Stomach (tissue), 4 donors: ENCODE measurements at regions not wholly inside any gene's neighbourhood (a gene's known extent, or its start where the extent isn't known, plus 50 kb on each side); places are given as distances from the start of the nearest gene placed in this dataset.
"Not testable (repeated sequence)": the region's sequence is repeated elsewhere in the genome, so short reads cannot be mapped to it uniquely, and the experiment has no call there.

Experiments
- EP300 ChIP-seq: sonication (generic); formaldehyde crosslinking; IDR thresholded peaks from one replicate; pipeline ENCODE4 v1.6.1; 2017; ENCODE audit warnings: antibody characterized with exemption
- POLR2A ChIP-seq, 4 donors: fragments of 450-650 bp; IDR thresholded peaks; one replicate each; pipeline ENCODE4 v1.6.1; 2016; ENCODE audit warnings: antibody characterized with exemption in 4 of 4, control low read depth in 2 of 4, mild to moderate bottlenecking in 1 of 4, moderate library complexity in 1 of 4
- POLR2AphosphoS5 ChIP-seq, 3 donors: sonication (generic); formaldehyde crosslinking; IDR thresholded peaks; one replicate each; pipeline ENCODE4 v1.6.1; 2016; ENCODE audit warnings: antibody characterized with exemption in 3 of 3
- TF ChIP-seq, protein P1 (sequence below), 7 experiments: fragments of 450-650 bp in 4 of 7; fragments of 200-600 bp in 3 of 7; sonication (generic) in 3 of 7; IDR thresholded peaks; one replicate each; pipeline ENCODE4 v1.5.1; 2016 to 2019; ENCODE audit warnings: antibody characterized with exemption in 7 of 7, control low read depth in 2 of 7, mild to moderate bottlenecking in 1 of 7

DNA sequence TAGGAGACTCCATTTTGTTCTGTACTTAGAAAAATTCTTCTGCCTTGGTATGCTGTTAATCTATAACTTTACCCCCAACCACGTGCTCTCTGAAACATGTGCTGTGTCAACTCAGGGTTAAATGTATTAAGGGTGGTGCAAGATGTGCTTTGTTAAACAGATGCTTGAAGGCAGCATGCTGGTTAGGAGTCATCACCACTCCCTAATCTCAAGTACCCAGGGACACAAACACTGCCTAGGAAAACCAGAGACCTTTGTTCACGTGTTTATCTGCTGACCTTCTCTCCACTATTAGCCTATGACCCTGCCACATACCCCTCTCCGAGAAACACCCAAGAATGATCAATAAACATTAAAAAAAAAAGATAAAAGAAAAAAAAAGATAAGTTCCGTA is 93.0 kb upstream of the ZNF519 start:
- TF ChIP-seq, protein P1, sequence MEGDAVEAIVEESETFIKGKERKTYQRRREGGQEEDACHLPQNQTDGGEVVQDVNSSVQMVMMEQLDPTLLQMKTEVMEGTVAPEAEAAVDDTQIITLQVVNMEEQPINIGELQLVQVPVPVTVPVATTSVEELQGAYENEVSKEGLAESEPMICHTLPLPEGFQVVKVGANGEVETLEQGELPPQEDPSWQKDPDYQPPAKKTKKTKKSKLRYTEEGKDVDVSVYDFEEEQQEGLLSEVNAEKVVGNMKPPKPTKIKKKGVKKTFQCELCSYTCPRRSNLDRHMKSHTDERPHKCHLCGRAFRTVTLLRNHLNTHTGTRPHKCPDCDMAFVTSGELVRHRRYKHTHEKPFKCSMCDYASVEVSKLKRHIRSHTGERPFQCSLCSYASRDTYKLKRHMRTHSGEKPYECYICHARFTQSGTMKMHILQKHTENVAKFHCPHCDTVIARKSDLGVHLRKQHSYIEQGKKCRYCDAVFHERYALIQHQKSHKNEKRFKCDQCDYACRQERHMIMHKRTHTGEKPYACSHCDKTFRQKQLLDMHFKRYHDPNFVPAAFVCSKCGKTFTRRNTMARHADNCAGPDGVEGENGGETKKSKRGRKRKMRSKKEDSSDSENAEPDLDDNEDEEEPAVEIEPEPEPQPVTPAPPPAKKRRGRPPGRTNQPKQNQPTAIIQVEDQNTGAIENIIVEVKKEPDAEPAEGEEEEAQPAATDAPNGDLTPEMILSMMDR (IDR thresholded peaks at IDR 0.05), result not testable (repeated sequence)
- not testable (repeated sequence) for TF ChIP-seq POLR2A (IDR thresholded peaks at IDR 0.05); EP300
- peak in 1 of 3 donors; percentile 11 for TF ChIP-seq POLR2AphosphoS5 (IDR thresholded peaks at IDR 0.05)
